Ovary (tissue), 3 donors: ENCODE measurements at regions not wholly inside any gene's neighbourhood (a gene's known extent, or its start where the extent isn't known, plus 50 kb on each side); places are given as distances from the start of the nearest gene placed in this dataset.

ENCODE experiments used
- CTCF ChIP-seq, 3 donors: fragments of 450-650 bp in 2 of 3; fragments of 200-600 bp in 1 of 3; IDR thresholded peaks; one replicate each; pipeline versions ENCODE4 v1.5.1 to v1.8.0; 2016 to 2022; ENCODE audit warnings: antibody characterized with exemption in 3 of 3, mild to moderate bottlenecking in 1 of 3
- POLR2A ChIP-seq: fragments of 450-650 bp; IDR thresholded peaks from one replicate; pipeline ENCODE4 v1.6.1; 2017; ENCODE audit warnings: antibody characterized with exemption, mild to moderate bottlenecking, moderate library complexity
- donor health status: DM: no; HTN: no; CAD: no.

GRCh38 chr4:171221181-171221580, 592.0 kb upstream of the GALNTL6 start:
- no peak for TF ChIP-seq POLR2A
- no peak for TF ChIP-seq CTCF (IDR thresholded peaks at IDR 0.05)
